HG02610 (cell line): ENCODE measurements at regions not wholly inside any gene's neighbourhood (a gene's known extent, or its start where the extent isn't known, plus 50 kb on each side); places are given as distances from the start of the nearest gene placed in this dataset.
A peak's percentile ranks its signal among the peaks of the same experiment; 100 is the strongest.

ENCODE experiments used
- ATAC-seq: cut with Tn5 transposase; IDR thresholded peaks from one replicate; pipeline ENCODE4 v1.9.1; 2021; ENCODE audit warnings: mild to moderate bottlenecking, moderate library complexity; ENCODE audit not compliant: unreplicated experiment

GRCh38 chr10:108817135-108817534, 1106.2 kb downstream of the XPNPEP1 start:
- no peak for ATAC-seq

GRCh38 chr10:108812906-108813305, 1110.4 kb downstream of the XPNPEP1 start:
- ATAC-seq = no peak

- no peak for ATAC-seq
Observed at GRCh38 chr10:108812296-108812695, 1111.0 kb downstream of the XPNPEP1 start.

- ATAC-seq = no peak
Observed at GRCh38 chr10:108808228-108808627, 1115.1 kb downstream of the XPNPEP1 start.

GRCh38 chr10:108801775-108802517, 1121.4 kb downstream of the XPNPEP1 start:
- no peak for ATAC-seq

GRCh38 chr10:108801220-108801619, 1122.1 kb downstream of the XPNPEP1 start:
- ATAC-seq = no peak

- ATAC-seq = no peak
Observed at GRCh38 chr10:108797573-108797972, 1125.7 kb downstream of the XPNPEP1 start.

- ATAC-seq = no peak
Observed at GRCh38 chr10:108791794-108792474, 1131.4 kb downstream of the XPNPEP1 start.

GRCh38 chr10:108791030-108791429, 1132.3 kb downstream of the XPNPEP1 start:
- ATAC-seq = no peak

GRCh38 chr10:108789919-108790318, 1133.4 kb downstream of the XPNPEP1 start:
- peak; percentile 85 for ATAC-seq

- ATAC-seq = no peak
Observed at GRCh38 chr10:108789336-108789735, 1134.0 kb downstream of the XPNPEP1 start.

GRCh38 chr10:108788891-108789290, 1134.4 kb downstream of the XPNPEP1 start:
- ATAC-seq = no peak

GRCh38 chr10:108787932-108788331, 1135.4 kb downstream of the XPNPEP1 start:
- ATAC-seq = no peak

GRCh38 chr10:108785011-108785410, 1138.3 kb downstream of the XPNPEP1 start:
- ATAC-seq = no peak

- ATAC-seq = no peak
Observed at GRCh38 chr10:108784534-108784933, 1138.8 kb downstream of the XPNPEP1 start.

GRCh38 chr10:108783897-108784296, 1139.4 kb downstream of the XPNPEP1 start:
- ATAC-seq = peak; percentile 77

- ATAC-seq = no peak
Observed at GRCh38 chr10:108782411-108782810, 1140.9 kb downstream of the XPNPEP1 start.

- no peak for ATAC-seq
Observed at GRCh38 chr10:108779501-108779900, 1143.8 kb downstream of the XPNPEP1 start.

- no peak for ATAC-seq
Observed at GRCh38 chr10:108775911-108776475, 1147.3 kb downstream of the XPNPEP1 start.

- ATAC-seq = no peak
Observed at GRCh38 chr10:108771106-108771505, 1152.2 kb downstream of the XPNPEP1 start.

- ATAC-seq = no peak
Observed at GRCh38 chr10:108765794-108766193, 1157.5 kb downstream of the XPNPEP1 start.

- ATAC-seq = no peak
Observed at GRCh38 chr10:108757946-108758345, 1165.4 kb downstream of the XPNPEP1 start.
